MM.1S (cell line): ENCODE measurements at regions not wholly inside any gene's neighbourhood (a gene's known extent, or its start where the extent isn't known, plus 50 kb on each side); places are given as distances from the start of the nearest gene placed in this dataset.
"Not testable (repeated sequence)": the region's sequence is repeated elsewhere in the genome, so short reads cannot be mapped to it uniquely, and the experiment has no call there.

ENCODE experiments used
- DNase-seq: peaks from one replicate; pipeline ENCODE4 v3.0.0-alpha.2; 2015
- H2AFZ ChIP-seq: fragments of 300-600 bp; sonication (generic); 2 replicates; pipeline ENCODE4 v1.6.0; 2016; ENCODE audit warnings: antibody characterized with exemption, low read length
- H3F3A ChIP-seq: fragments of 300-600 bp; sonication (generic); 2 replicates; pipeline ENCODE4 v1.6.1; 2016; ENCODE audit warnings: mild to moderate bottlenecking, antibody characterized with exemption, low read length, moderate library complexity, mixed read lengths; ENCODE audit not compliant: insufficient read depth
- H3K27ac ChIP-seq: fragments of 300-600 bp; sonication (generic); 2 replicates; pipeline ENCODE4 v1.5.1; 2016; ENCODE audit warnings: mild to moderate bottlenecking, low read length
- H3K27me3 ChIP-seq: fragments of 300-600 bp; sonication (generic); replicated peaks from 2 replicates; pipeline ENCODE4 v1.6.0; 2016; ENCODE audit warnings: low read length; ENCODE audit not compliant: insufficient read depth
- H3K36me3 ChIP-seq: fragments of 300-600 bp; sonication (generic); replicated peaks from 2 replicates; pipeline ENCODE4 v1.6.1; 2016; ENCODE audit warnings: mild to moderate bottlenecking, low read length, mixed read lengths; ENCODE audit not compliant: insufficient read depth
- H3K4me1 ChIP-seq: fragments of 300-600 bp; sonication (generic); 2 replicates; pipeline ENCODE4 v1.6.1; 2016; ENCODE audit warnings: low read length, mixed read lengths
- H3K4me2 ChIP-seq: fragments of 300-600 bp; sonication (generic); 2 replicates; pipeline ENCODE4 v1.6.0; 2016; ENCODE audit warnings: low read depth, low read length
- H3K4me3 ChIP-seq: fragments of 300-600 bp; sonication (generic); 2 replicates; pipeline ENCODE4 v1.5.1; 2016; ENCODE audit warnings: low read length, mixed read lengths
- H3K79me2 ChIP-seq: fragments of 300-600 bp; sonication (generic); 2 replicates; pipeline ENCODE4 v1.6.1; 2016; ENCODE audit warnings: mixed run types, low read length, mixed read lengths
- H3K9ac ChIP-seq: fragments of 300-600 bp; sonication (generic); 2 replicates; pipeline ENCODE4 v1.6.1; 2016; ENCODE audit warnings: low read length, mixed read lengths
- H3K9me2 ChIP-seq: fragments of 300-600 bp; sonication (generic); replicated peaks from 2 replicates; pipeline ENCODE4 v1.6.1; 2016; ENCODE audit warnings: mild to moderate bottlenecking, low read length, mixed read lengths; ENCODE audit not compliant: insufficient read depth
- H3K9me3 ChIP-seq: fragments of 300-600 bp; sonication (generic); replicated peaks from 2 replicates; pipeline ENCODE4 v1.6.1; 2016; ENCODE audit warnings: mild to moderate bottlenecking, low read length, mixed read lengths; ENCODE audit not compliant: insufficient read depth
- H4K20me1 ChIP-seq: fragments of 300-600 bp; sonication (generic); 2 replicates; pipeline ENCODE4 v1.6.1; 2016; ENCODE audit warnings: mild to moderate bottlenecking, low read length, moderate library complexity, mixed read lengths; ENCODE audit not compliant: insufficient read depth
- CTCF ChIP-seq: fragments of 300-600 bp; sonication (generic); IDR thresholded peaks from 2 replicates; pipeline ENCODE4 v1.5.1; 2016; ENCODE audit warnings: antibody characterized with exemption, low read length, mixed read lengths
- EZH2 ChIP-seq: fragments of 300-600 bp; sonication (generic); optimal IDR thresholded peaks from 2 replicates; pipeline ENCODE3; 2017; ENCODE audit warnings: low read depth, mild to moderate bottlenecking, antibody characterized with exemption, low read length, mixed read lengths
- EZH2phosphoT487 ChIP-seq: fragments of 300-600 bp; sonication (generic); IDR thresholded peaks from 2 replicates; pipeline ENCODE4 v1.6.1; 2018; ENCODE audit warnings: antibody characterized with exemption, low read length

DNA sequence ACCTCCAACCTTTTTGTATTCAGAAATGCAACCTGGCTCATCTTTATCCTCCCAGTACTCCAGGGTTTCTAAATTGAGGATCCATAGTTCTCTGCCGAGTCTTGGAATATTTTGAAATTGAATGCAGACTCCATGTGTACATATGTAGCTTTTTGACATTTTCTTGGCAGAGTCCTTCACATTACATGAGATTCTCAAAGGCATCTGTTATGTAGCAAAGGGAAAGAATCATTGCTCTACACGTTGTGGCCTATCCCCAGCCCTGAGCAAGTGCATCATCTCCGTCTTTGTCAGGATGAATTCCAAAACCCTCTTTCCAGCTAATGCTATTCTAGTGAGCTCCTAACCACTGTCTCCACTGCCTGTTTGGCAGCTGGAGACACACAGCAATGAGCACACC is 742.9 kb downstream of the DHX35 start:
- no peaks in the 10 kb centered on the region for H3K9me3 ChIP-seq
- TF ChIP-seq EZH2phosphoT487 (no peak), CTCF (no peak), EZH2 (no peak)
- no peaks in the 10 kb centered on the region for H3K9me2 ChIP-seq

GRCh38 chr20:39703357-39703756 is 741.2 kb downstream of the DHX35 start:
- not testable (repeated sequence) for H4K20me1 ChIP-seq, H2AFZ ChIP-seq, H3K9ac ChIP-seq, H3K9me2 ChIP-seq, H3K4me2 ChIP-seq, H3K4me3 ChIP-seq, H3K79me2 ChIP-seq, H3K4me1 ChIP-seq, H3K9me3 ChIP-seq, H3K36me3 ChIP-seq, DNase-seq, H3K27ac ChIP-seq, H3F3A ChIP-seq, H3K27me3 ChIP-seq

More for the DNA sequence above, 742.9 kb downstream of the DHX35 start:
- Histone ChIP-seq H3K4me2 (no peak overlapping the region), H3K79me2 (no peaks in the 10 kb centered on the region), H3K27ac (no peak overlapping the region), H3K4me3 (no peak overlapping the region), H3F3A (no peaks in the 10 kb centered on the region), H3K9ac (no peak overlapping the region), H3K36me3 (no peaks in the 10 kb centered on the region), H3K4me1 (no peaks in the 10 kb centered on the region), H4K20me1 (no peaks in the 10 kb centered on the region), H3K27me3 (no peaks in the 10 kb centered on the region), H2AFZ (no peak overlapping the region)
- no peak for DNase-seq

DNA sequence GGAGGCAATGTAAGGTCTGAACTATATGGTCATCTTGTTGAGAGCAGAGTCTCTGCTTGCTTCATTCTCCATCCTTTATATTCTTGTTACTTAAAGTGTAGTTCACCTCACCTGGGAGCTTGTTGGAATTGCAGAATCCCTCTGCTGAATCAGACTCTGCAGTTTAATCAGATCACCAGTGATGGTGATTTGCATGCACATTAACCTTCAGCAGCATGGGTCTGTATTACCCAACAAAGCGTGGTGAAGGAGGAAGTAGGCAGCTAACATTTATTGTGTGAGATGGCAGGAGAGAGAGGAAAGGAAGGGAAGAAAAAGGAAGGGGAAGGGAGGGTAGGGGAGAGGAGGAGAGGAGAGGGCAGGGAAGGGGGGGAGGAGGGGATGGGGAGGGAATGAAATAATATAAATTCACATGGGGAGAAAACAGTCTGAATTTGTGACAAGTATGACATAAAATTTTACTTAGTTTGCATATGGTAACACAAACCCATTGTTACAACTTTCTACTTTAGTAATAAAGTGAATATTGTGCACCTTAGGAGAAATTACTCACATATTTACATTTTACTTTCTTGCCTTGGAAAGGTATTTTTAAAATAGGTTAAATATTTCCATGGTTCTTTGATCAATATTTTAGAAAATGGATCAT is 740.7 kb downstream of the DHX35 start:
- no peaks in the 10 kb centered on the region for H3K4me1 ChIP-seq
- no peaks in the 10 kb centered on the region for H3K79me2 ChIP-seq
- H3K4me3 ChIP-seq, result no peak overlapping the region
- no peaks in the 10 kb centered on the region for H3K36me3 ChIP-seq
- no peaks in the 10 kb centered on the region for H3F3A ChIP-seq
- no peak overlapping the region for H3K27ac ChIP-seq
- TF ChIP-seq CTCF, result no peak
- no peak for TF ChIP-seq EZH2
- no peaks in the 10 kb centered on the region for H3K9me3 ChIP-seq
- H3K27me3 ChIP-seq, result no peaks in the 10 kb centered on the region
- no peaks in the 10 kb centered on the region for H4K20me1 ChIP-seq
- H2AFZ ChIP-seq, result no peak overlapping the region
- no peaks in the 10 kb centered on the region for H3K9me2 ChIP-seq
- H3K4me2 ChIP-seq, result no peak overlapping the region
- DNase-seq, result no peak
- H3K9ac ChIP-seq, result no peak overlapping the region

- Histone ChIP-seq H3K79me2 (no peaks in the 10 kb centered on the region), H2AFZ (no peak overlapping the region), H3K36me3 (no peaks in the 10 kb centered on the region), H3K4me3 (no peak overlapping the region), H4K20me1 (no peaks in the 10 kb centered on the region), H3K9ac (no peak overlapping the region), H3F3A (no peaks in the 10 kb centered on the region), H3K27ac (no peak overlapping the region), H3K9me3 (no peaks in the 10 kb centered on the region), H3K27me3 (no peaks in the 10 kb centered on the region), H3K4me2 (no peak overlapping the region), H3K9me2 (no peaks in the 10 kb centered on the region), H3K4me1 (no peaks in the 10 kb centered on the region)
- TF ChIP-seq EZH2 (no peak), EZH2phosphoT487 (no peak), CTCF (no peak)
- DNase-seq, result no peak
Measured at GRCh38 chr20:39700528-39700927, 738.4 kb downstream of the DHX35 start.
